ENCODE measurements at regions not wholly inside any gene's neighbourhood (a gene's known extent, or its start where the extent isn't known, plus 50 kb on each side); places are given as distances from the start of the nearest gene placed in this dataset.

GRCh38 chr14:87088588-87088987, 904.4 kb downstream of the GALC start:
- DNase-seq: no peak
- no peaks in the 10 kb centered on the region for H3K27me3 ChIP-seq (ENCODE audit: control insufficient read depth, insufficient read depth, low read length, poor library complexity, severe bottlenecking)
- H3K27ac Mint-ChIP-seq: no peak overlapping the region
- TF ChIP-seq CTCF (conservative IDR thresholded peaks at IDR 0.05): no peak
- H3K9me3 Mint-ChIP-seq: peaks cover 2% of the 10 kb centered on the region
- no peaks in the 10 kb centered on the region for H3K9me3 ChIP-seq (ENCODE audit: control insufficient read depth, low read length)
- H3K4me1 Mint-ChIP-seq: peaks cover 33% of the 10 kb centered on the region
- no peaks in the 10 kb centered on the region for H3K36me3 ChIP-seq (ENCODE audit: control insufficient read depth, insufficient read depth, low read length)
- no peak overlapping the region for H3K9ac ChIP-seq (ENCODE audit: extremely low read depth, low read length, poor library complexity, severe bottlenecking)
- no peaks in the 10 kb centered on the region for H3K36me3 Mint-ChIP-seq (ENCODE audit: low read depth)
- no peaks in the 10 kb centered on the region for H3K27me3 Mint-ChIP-seq (ENCODE audit: insufficient read depth)
- 76% methylated on average over 1 of the region's 3 CpGs; no CpG with 5 or more reads in 1 of the 2 experiments for WGBS, 2 experiments (ENCODE audit: insufficient coverage in 1 of 2, insufficient read length in 1 of 2)
- H3K4me3 ChIP-seq (ENCODE audit: low read length): no peak overlapping the region
- no peak overlapping the region for H3K4me3 Mint-ChIP-seq
- H3K27ac ChIP-seq (ENCODE audit: low read depth, low read length): no peak overlapping the region
- no peaks in the 10 kb centered on the region for H3K4me1 ChIP-seq (ENCODE audit: control insufficient read depth, insufficient read depth, low read length)

DNA sequence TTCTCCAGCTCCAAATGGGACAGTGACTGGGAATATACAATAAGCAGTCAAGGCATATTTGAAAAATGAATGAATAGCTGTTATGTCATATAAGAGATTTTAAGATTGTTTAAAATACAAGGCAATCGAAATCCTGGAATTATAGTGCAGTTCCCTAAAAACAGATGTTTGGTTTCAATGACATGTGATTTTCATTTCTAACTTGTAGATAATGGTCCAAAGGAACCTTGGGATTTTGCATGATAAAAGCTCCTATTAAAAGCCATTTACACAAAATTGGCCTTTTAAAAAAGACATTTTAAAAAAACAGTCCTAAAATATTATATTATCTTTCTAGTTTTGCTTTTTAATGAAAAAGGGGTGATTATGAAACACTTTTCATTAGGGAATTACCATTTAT, 905.1 kb downstream of the GALC start:
- TF ChIP-seq CTCF (conservative IDR thresholded peaks at IDR 0.05): no peak
- H3K27me3 Mint-ChIP-seq (ENCODE audit: insufficient read depth): no peaks in the 10 kb centered on the region
- 92 to 100% methylated on average over 1 of the region's 1 CpG for WGBS, 2 experiments (ENCODE audit: insufficient coverage in 1 of 2, insufficient read length in 1 of 2)

DNA sequence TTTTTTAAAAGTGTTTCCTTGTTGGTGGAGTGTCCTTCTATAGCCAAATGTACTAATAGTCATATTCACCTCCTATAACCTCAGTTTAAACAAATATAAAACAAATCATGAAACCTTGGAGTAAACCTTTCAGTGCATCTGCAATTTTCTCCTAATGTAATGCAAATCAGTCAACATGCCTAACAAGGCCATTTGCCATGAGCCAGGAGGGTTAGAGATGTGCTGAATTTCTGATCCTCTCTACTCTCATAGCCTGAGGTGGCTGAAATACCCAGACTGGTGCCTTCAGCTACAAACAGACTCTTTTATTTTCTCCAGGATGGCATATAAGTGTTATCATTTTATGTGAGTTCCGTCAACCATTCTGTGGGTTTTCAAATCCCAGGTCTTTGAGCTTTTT, 908.1 kb downstream of the GALC start:
- no peak overlapping the region for H3K27ac ChIP-seq (ENCODE audit: low read depth, low read length)
- TF ChIP-seq CTCF (conservative IDR thresholded peaks at IDR 0.05): no peak

More for the DNA sequence above, 905.1 kb downstream of the GALC start:
- Mint-ChIP-seq H3K4me1 (peaks cover 33% of the 10 kb centered on the region), H3K36me3 (ENCODE audit: low read depth) (no peaks in the 10 kb centered on the region), H3K9me3 (peaks cover 2% of the 10 kb centered on the region), H3K4me3 (no peak overlapping the region), H3K27ac (no peak overlapping the region)
- Histone ChIP-seq H3K27ac (ENCODE audit: low read depth, low read length) (no peak overlapping the region), H3K4me1 (ENCODE audit: control insufficient read depth, insufficient read depth, low read length) (no peaks in the 10 kb centered on the region), H3K27me3 (ENCODE audit: control insufficient read depth, insufficient read depth, low read length, poor library complexity, severe bottlenecking) (no peaks in the 10 kb centered on the region), H3K36me3 (ENCODE audit: control insufficient read depth, insufficient read depth, low read length) (no peaks in the 10 kb centered on the region), H3K9me3 (ENCODE audit: control insufficient read depth, low read length) (no peaks in the 10 kb centered on the region), H3K4me3 (ENCODE audit: low read length) (no peak overlapping the region), H3K9ac (ENCODE audit: extremely low read depth, low read length, poor library complexity, severe bottlenecking) (no peak overlapping the region)
- DNase-seq: no peak

More for the DNA sequence above, 908.1 kb downstream of the GALC start:
- Mint-ChIP-seq H3K9me3 (peaks cover 2% of the 10 kb centered on the region), H3K36me3 (ENCODE audit: low read depth) (no peaks in the 10 kb centered on the region), H3K27me3 (ENCODE audit: insufficient read depth) (no peaks in the 10 kb centered on the region), H3K4me3 (no peak overlapping the region), H3K4me1 (peaks cover 24% of the 10 kb centered on the region), H3K27ac (no peak overlapping the region)
- no peaks in the 10 kb centered on the region for H3K27me3 ChIP-seq (ENCODE audit: control insufficient read depth, insufficient read depth, low read length, poor library complexity, severe bottlenecking)
- 90 to 100% methylated on average over 1 of the region's 1 CpG for WGBS, 2 experiments (ENCODE audit: insufficient coverage in 1 of 2, insufficient read length in 1 of 2)
- H3K9ac ChIP-seq (ENCODE audit: extremely low read depth, low read length, poor library complexity, severe bottlenecking): no peak overlapping the region
- H3K36me3 ChIP-seq (ENCODE audit: control insufficient read depth, insufficient read depth, low read length): no peaks in the 10 kb centered on the region
- DNase-seq: no peak
- H3K9me3 ChIP-seq (ENCODE audit: control insufficient read depth, low read length): no peaks in the 10 kb centered on the region
- no peak overlapping the region for H3K4me3 ChIP-seq (ENCODE audit: low read length)
- no peaks in the 10 kb centered on the region for H3K4me1 ChIP-seq (ENCODE audit: control insufficient read depth, insufficient read depth, low read length)

Data from endodermal cell (in vitro differentiated cells).